Activated CD4-positive, alpha-beta T cell treated with anti-CD3 and anti-CD28 coated beads for 1 hour (primary cell): ENCODE measurements at regions not wholly inside any gene's neighbourhood (a gene's known extent, or its start where the extent isn't known, plus 50 kb on each side); places are given as distances from the start of the nearest gene placed in this dataset.
"Not testable (repeated sequence)": the region's sequence is repeated elsewhere in the genome, so short reads cannot be mapped to it uniquely, and the experiment has no call there.

Experiments used
- DNase-seq: peaks from one replicate; pipeline ENCODE4 v3.0.0-alpha.2; 2020

- not testable (repeated sequence) for DNase-seq
These were observed 85.1 kb upstream of the MAP4 start for GRCh38 chr3:48101301-48101650.

DNA sequence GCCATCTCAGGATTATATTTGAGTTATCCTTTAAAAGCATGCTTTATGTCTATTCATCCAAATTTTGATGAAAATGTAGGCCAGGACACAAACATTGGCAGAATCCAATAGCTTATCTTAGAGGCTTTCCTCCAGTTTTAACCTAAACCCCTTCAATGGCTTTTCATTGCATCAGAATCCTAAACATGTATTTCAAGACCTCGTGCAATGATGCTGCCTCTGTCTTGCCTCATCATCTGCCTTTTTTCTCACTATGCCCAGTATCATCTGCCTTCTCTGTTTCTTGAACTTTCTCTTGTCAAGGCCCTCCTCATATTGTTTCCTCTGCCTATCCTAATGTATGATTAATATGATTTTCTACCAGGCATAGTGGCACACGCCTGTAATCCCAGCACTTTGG is 76.1 kb upstream of the MAP4 start:
- no peak for DNase-seq

DNA sequence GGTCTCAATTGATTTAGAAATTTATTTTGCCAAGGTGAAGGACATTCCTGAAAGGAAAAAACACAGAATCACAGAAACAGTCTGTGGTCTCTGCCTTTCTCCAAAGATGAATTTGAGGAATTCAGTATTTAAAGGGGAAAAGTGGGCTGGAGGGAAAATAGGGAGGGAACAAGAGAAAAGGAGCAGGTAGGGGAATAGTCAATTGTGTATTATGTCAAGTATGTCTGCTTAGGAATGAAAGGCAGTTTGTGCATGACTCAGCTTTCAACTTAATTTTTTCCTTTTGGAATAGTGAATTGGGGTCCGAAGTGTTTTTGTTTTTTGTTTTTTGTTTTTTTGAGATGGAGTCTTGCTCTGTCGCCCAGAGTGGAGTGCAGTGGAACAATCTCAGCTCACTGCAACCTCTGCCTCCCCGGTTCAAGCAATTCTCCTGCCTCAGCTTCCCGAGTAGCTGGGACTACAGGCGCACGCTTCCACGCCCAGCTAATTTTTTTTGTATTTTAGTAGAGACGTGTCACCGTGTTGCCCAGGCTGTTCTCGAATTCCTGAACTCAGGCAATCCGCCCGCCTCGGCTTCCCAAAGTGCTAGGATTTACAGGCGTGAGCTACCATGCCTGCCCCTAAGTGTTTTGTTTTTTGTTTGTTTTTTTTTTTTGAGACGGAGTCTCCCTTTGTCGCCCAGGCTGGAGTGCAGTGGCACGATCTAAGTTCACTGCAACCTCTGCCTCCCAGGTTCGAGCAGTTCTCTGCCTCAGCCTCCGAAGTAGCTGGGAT is 74.1 kb upstream of the MAP4 start:
- no peak for DNase-seq

- DNase-seq, result peak; percentile 87
These were observed 72.7 kb upstream of the MAP4 start for GRCh38 chr3:48088749-48089466.

- no peak for DNase-seq
These were observed 72.0 kb upstream of the MAP4 start for GRCh38 chr3:48088056-48088748.

- no peak for DNase-seq
These were observed 70.5 kb upstream of the MAP4 start for GRCh38 chr3:48086705-48087104.

DNA sequence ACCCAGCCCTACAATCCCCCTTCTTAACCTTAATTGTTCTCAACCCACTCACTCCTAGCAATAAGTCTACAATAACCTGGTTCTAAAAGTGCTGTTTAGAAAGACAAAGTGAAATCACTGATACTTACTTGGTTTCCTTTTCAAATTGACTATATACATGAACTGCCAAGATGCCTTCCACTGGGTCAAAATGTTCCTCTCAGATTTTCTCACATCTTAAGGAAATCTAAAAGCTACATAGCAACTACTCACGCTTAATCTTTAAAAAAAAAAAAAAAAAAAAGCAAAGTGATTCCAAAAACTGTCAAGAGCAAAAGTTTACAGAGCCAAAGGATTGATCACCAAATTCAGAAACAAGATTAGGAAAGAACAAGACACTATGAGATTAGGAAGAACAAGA is 68.7 kb upstream of the MAP4 start:
- DNase-seq, result no peak

GRCh38 chr3:48084170-48084569 is 68.0 kb upstream of the MAP4 start:
- no peak for DNase-seq

- DNase-seq, result no peak
These were observed 66.5 kb upstream of the MAP4 start for GRCh38 chr3:48082580-48083184.

DNA sequence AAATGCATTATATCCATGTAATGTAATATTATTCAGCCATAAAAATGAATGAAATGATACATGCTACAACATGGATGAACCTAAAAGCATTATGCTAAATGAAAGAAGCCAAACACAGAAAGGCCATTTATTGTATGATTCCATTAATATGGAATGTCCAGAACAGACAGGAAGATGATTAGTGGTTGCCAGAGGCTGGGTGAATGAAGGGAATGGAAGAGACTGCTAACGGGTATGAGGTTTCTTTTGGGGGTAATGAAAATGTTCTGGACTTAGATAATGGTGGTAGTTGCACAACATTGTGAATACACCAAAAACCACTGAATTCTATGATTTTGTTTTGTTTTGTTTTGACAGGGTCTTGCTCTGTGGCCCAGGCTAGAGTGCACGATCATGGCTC is 61.6 kb upstream of the MAP4 start:
- no peak for DNase-seq

GRCh38 chr3:48070030-48070429 is 53.8 kb upstream of the MAP4 start:
- DNase-seq, result no peak

GRCh38 chr3:48069339-48069738 is 53.1 kb upstream of the MAP4 start:
- DNase-seq, result no peak

DNA sequence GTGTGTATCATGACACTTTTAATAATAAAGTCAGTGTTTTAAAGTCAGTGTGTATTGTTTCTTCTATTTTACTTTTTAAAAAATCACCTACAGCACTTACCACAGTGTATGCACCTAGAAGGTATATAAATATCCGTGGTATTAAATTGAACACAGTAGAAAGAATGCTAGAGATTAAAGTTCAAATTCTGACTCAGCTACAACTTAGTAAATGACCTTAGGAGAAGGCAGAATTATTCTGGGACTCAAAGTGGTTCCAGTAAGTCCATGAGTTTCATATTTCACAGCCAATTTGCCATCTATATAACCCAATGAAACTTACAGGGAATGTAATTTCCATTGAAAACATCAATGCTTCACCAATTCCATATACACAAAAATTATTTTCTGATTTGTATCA is 52.7 kb upstream of the MAP4 start:
- no peak for DNase-seq

GRCh38 chr3:48068320-48068719 is 52.1 kb upstream of the MAP4 start:
- DNase-seq, result not testable (repeated sequence)

DNA sequence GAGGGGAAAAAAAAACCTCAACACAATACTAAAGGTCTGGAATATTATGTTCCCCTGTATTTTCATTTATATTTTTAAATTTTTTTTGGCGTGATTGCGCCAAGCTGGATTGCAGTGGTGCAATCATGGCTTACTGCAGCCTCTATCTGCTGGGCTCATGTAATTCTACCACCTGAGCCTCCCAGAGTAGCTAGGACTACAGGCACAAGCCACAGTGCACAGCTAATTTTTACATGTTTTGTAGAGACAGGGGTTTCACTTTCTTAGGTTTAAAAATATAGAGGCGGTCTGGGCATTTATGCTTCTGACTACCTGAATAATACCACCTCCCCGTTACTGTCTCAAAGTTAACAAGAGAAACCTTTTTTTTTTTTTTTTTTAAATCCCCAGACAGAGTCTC is 51.1 kb upstream of the MAP4 start:
- no peak for DNase-seq
